Mucosa of rectum (tissue), 2 donors: ENCODE measurements at regions not wholly inside any gene's neighbourhood (a gene's known extent, or its start where the extent isn't known, plus 50 kb on each side); places are given as distances from the start of the nearest gene placed in this dataset.
A peak's percentile ranks its signal among the peaks of the same experiment; 100 is the strongest.

Experiments
- H3K27ac ChIP-seq, 2 donors: one replicate each; pipeline ENCODE4 v1.7.0; 2013; ENCODE audit warnings: inconsistent platforms in 2 of 2, low read depth in 2 of 2, low read length in 2 of 2
- H3K27me3 ChIP-seq, 2 donors: one replicate each; pipeline ENCODE4 v1.7.0; 2013; ENCODE audit warnings: low read length in 2 of 2; ENCODE audit not compliant: control insufficient read depth in 2 of 2, insufficient read depth in 2 of 2
- H3K36me3 ChIP-seq, 2 donors: one replicate each; pipeline ENCODE4 v1.7.0; 2013; ENCODE audit warnings: low read length in 2 of 2; ENCODE audit not compliant: control insufficient read depth in 2 of 2, insufficient read depth in 2 of 2
- H3K4me1 ChIP-seq, 2 donors: one replicate each; pipeline ENCODE4 v1.7.0; 2013; ENCODE audit warnings: low read length in 2 of 2, mild to moderate bottlenecking in 1 of 2; ENCODE audit not compliant: control insufficient read depth in 2 of 2, insufficient read depth in 2 of 2
- H3K4me3 ChIP-seq, 2 donors: one replicate each; pipeline ENCODE4 v1.7.0; 2013; ENCODE audit warnings: low read length in 2 of 2
- H3K9ac ChIP-seq, 2 donors: one replicate each; pipeline ENCODE4 v1.7.0; 2013; ENCODE audit warnings: low read length in 2 of 2, low read depth in 1 of 2, mild to moderate bottlenecking in 1 of 2
- H3K9me3 ChIP-seq, 2 donors: one replicate each; pipeline ENCODE4 v1.7.0; 2013; ENCODE audit warnings: low read length in 2 of 2; ENCODE audit not compliant: control insufficient read depth in 2 of 2
- donor health status: healthy.
- donor health status: Normal muscosa, but diverticular disease.

DNA sequence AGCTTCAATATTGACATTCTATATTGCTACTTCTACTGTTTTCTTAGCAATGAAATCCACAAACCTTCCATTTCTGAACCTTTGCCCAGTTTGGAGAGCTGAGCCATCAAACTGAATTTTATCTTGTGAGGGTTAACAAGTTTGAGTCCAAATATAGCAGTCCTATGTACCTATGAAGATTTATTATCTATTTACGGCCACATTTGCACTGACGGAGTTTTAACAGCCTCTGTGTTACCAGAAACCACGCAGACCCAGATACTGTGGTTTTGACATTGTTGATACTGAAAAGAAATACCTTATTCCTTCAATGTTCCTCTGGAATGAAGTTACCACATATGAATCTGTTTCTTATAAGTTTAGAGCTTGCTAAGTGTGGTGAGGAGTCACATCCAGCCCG, 172.6 kb downstream of the FGFR2 start:
- H3K9me3 ChIP-seq: no peaks in the 10 kb centered on the region
- no peaks in the 10 kb centered on the region for H3K36me3 ChIP-seq
- peak overlapping the region in 1 of 2 donors; percentile 19 for H3K9ac ChIP-seq
- no peaks in the 10 kb centered on the region for H3K27me3 ChIP-seq
- H3K4me3 ChIP-seq: peak overlapping the region in 1 of 2 donors; percentile 52
- peaks cover 10 to 15% of the 10 kb centered on the region in 2 donors for H3K4me1 ChIP-seq
- H3K27ac ChIP-seq: peak overlapping the region; percentile 56 to 69

DNA sequence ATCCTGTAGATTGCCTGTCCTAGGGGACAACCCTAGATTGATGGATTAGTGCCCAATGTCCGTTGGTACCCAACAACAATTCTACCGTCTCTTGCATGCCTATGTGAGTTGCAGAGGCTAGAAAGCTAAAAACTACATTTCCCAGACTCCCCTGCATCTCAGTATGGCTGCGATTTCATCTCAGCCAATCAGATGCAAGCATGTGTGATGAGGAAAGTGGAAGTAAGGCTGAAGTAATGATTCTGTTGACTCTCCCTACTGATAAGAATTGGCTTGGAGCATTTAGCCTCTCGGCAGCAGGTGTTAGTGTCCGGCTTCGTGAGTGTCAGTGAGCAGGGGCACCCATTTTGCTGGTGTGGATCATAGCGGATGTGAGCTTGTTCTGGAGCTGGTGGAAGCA, 171.9 kb downstream of the FGFR2 start:
- Histone ChIP-seq H3K9ac (no peak overlapping the region), H3K9me3 (no peaks in the 10 kb centered on the region), H3K27me3 (no peaks in the 10 kb centered on the region), H3K4me3 (peak overlapping the region in 1 of 2 donors; percentile 52), H3K36me3 (no peaks in the 10 kb centered on the region), H3K4me1 (peaks cover 10 to 15% of the 10 kb centered on the region in 2 donors), H3K27ac (peak overlapping the region; percentile 56 to 69)
